ENCODE measurements at regions not wholly inside any gene's neighbourhood (a gene's known extent, or its start where the extent isn't known, plus 50 kb on each side); places are given as distances from the start of the nearest gene placed in this dataset.

- Histone ChIP-seq H3K27ac (ENCODE audit: insufficient read depth, low read length) (no peak overlapping the region), H3K9me3 (ENCODE audit: control insufficient read depth, insufficient read depth, low read depth, low read length) (no peaks in the 10 kb centered on the region), H3K27me3 (ENCODE audit: control insufficient read depth, insufficient read depth, low read length) (no peaks in the 10 kb centered on the region), H4K20me1 (ENCODE audit: control insufficient read depth, extremely low read depth, insufficient read depth, low read length) (no peaks in the 10 kb centered on the region), H3K79me2 (ENCODE audit: control insufficient read depth, insufficient read depth, low read length) (no peaks in the 10 kb centered on the region), H2AFZ (ENCODE audit: low read length) (no peak overlapping the region), H3K4me3 (replicated peaks in 1 of 4; ENCODE audit: control extremely low read depth in 1 of 4, insufficient read depth in 1 of 4, low read depth in 3 of 4, low read length in 4 of 4) (no peak overlapping the region), H3K36me3 (ENCODE audit: control insufficient read depth, insufficient read depth, low read length) (no peaks in the 10 kb centered on the region), H3K4me2 (ENCODE audit: extremely low read depth, insufficient read depth, low read length) (no peak overlapping the region), H3K4me1 (ENCODE audit: control insufficient read depth, extremely low read depth, insufficient read depth, low read length) (peaks cover 3% of the 10 kb centered on the region), H3K9ac (ENCODE audit: insufficient read depth, low read length) (no peak overlapping the region)
- TF ChIP-seq, protein P1, sequence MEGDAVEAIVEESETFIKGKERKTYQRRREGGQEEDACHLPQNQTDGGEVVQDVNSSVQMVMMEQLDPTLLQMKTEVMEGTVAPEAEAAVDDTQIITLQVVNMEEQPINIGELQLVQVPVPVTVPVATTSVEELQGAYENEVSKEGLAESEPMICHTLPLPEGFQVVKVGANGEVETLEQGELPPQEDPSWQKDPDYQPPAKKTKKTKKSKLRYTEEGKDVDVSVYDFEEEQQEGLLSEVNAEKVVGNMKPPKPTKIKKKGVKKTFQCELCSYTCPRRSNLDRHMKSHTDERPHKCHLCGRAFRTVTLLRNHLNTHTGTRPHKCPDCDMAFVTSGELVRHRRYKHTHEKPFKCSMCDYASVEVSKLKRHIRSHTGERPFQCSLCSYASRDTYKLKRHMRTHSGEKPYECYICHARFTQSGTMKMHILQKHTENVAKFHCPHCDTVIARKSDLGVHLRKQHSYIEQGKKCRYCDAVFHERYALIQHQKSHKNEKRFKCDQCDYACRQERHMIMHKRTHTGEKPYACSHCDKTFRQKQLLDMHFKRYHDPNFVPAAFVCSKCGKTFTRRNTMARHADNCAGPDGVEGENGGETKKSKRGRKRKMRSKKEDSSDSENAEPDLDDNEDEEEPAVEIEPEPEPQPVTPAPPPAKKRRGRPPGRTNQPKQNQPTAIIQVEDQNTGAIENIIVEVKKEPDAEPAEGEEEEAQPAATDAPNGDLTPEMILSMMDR (conservative IDR thresholded peaks at IDR 0.05 in 1 of 2, IDR thresholded peaks at IDR 0.05 in 1 of 2; ENCODE audit: low read depth in 1 of 2, low read length in 2 of 2): no peak
- no peak for TF ChIP-seq EZH2 (IDR thresholded peaks at IDR 0.05; ENCODE audit: low read length, missing control alignments)
- DNase-seq (ENCODE audit: low read depth in 2 of 2): no peak
These were observed 247.1 kb upstream of the FZD8 start for GRCh38 chr10:35889226-35889625.

DNA sequence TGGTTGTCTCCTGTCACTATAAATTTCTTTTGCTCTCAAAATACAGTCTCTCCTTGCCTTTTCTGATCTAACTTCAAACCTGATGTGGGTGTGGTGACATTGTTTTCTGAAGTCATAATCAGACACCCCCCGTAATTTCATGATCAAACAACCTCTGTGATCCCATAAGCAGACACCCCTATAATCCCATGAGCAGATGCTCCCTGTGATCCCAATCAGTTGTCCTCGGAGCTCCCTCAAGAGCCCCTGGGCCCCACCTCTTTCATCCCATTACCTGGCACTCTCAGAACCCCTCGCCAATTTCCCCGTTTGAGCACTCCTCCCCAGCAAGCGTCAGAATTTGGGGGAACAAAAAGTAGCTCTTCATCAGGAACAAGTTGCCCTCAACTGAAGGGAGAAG lies 246.3 kb upstream of the FZD8 start:
- Histone ChIP-seq H3K36me3 (ENCODE audit: control insufficient read depth, insufficient read depth, low read length) (no peaks in the 10 kb centered on the region), H3K27ac (ENCODE audit: insufficient read depth, low read length) (no peak overlapping the region), H3K9ac (ENCODE audit: insufficient read depth, low read length) (no peak overlapping the region), H3K4me3 (replicated peaks in 1 of 4; ENCODE audit: control extremely low read depth in 1 of 4, insufficient read depth in 1 of 4, low read depth in 3 of 4, low read length in 4 of 4) (no peak overlapping the region), H3K79me2 (ENCODE audit: control insufficient read depth, insufficient read depth, low read length) (no peaks in the 10 kb centered on the region), H4K20me1 (ENCODE audit: control insufficient read depth, extremely low read depth, insufficient read depth, low read length) (no peaks in the 10 kb centered on the region), H3K4me2 (ENCODE audit: extremely low read depth, insufficient read depth, low read length) (no peak overlapping the region), H3K4me1 (ENCODE audit: control insufficient read depth, extremely low read depth, insufficient read depth, low read length) (peaks cover 3% of the 10 kb centered on the region), H2AFZ (ENCODE audit: low read length) (no peak overlapping the region), H3K27me3 (ENCODE audit: control insufficient read depth, insufficient read depth, low read length) (no peaks in the 10 kb centered on the region), H3K9me3 (ENCODE audit: control insufficient read depth, insufficient read depth, low read depth, low read length) (no peaks in the 10 kb centered on the region)
- TF ChIP-seq, protein P1 (conservative IDR thresholded peaks at IDR 0.05 in 1 of 2, IDR thresholded peaks at IDR 0.05 in 1 of 2; ENCODE audit: low read depth in 1 of 2, low read length in 2 of 2): no peak
- no peak for TF ChIP-seq EZH2 (IDR thresholded peaks at IDR 0.05; ENCODE audit: low read length, missing control alignments)
- no peak for DNase-seq (ENCODE audit: low read depth in 2 of 2)

- no peak overlapping the region for H3K9ac ChIP-seq (ENCODE audit: insufficient read depth, low read length)
- H4K20me1 ChIP-seq (ENCODE audit: control insufficient read depth, extremely low read depth, insufficient read depth, low read length): no peaks in the 10 kb centered on the region
- peaks cover 3% of the 10 kb centered on the region for H3K4me1 ChIP-seq (ENCODE audit: control insufficient read depth, extremely low read depth, insufficient read depth, low read length)
- H3K9me3 ChIP-seq (ENCODE audit: control insufficient read depth, insufficient read depth, low read depth, low read length): no peaks in the 10 kb centered on the region
- no peaks in the 10 kb centered on the region for H3K36me3 ChIP-seq (ENCODE audit: control insufficient read depth, insufficient read depth, low read length)
- H3K4me2 ChIP-seq (ENCODE audit: extremely low read depth, insufficient read depth, low read length): no peak overlapping the region
- TF ChIP-seq, protein P1 (conservative IDR thresholded peaks at IDR 0.05 in 1 of 2, IDR thresholded peaks at IDR 0.05 in 1 of 2; ENCODE audit: low read depth in 1 of 2, low read length in 2 of 2): no peak
- no peak for TF ChIP-seq EZH2 (IDR thresholded peaks at IDR 0.05; ENCODE audit: low read length, missing control alignments)
- no peaks in the 10 kb centered on the region for H3K79me2 ChIP-seq (ENCODE audit: control insufficient read depth, insufficient read depth, low read length)
- no peak overlapping the region for H2AFZ ChIP-seq (ENCODE audit: low read length)
- no peak for DNase-seq (ENCODE audit: low read depth in 2 of 2)
- H3K4me3 ChIP-seq (replicated peaks in 1 of 4; ENCODE audit: control extremely low read depth in 1 of 4, insufficient read depth in 1 of 4, low read depth in 3 of 4, low read length in 4 of 4): no peak overlapping the region
- H3K27ac ChIP-seq (ENCODE audit: insufficient read depth, low read length): no peak overlapping the region
- no peaks in the 10 kb centered on the region for H3K27me3 ChIP-seq (ENCODE audit: control insufficient read depth, insufficient read depth, low read length)
These were observed 245.6 kb upstream of the FZD8 start for GRCh38 chr10:35887685-35888084.

Measured in fibroblast of lung (primary cell).